DMS153 treated with DMSO at 0.1 percent for 48 hours (cell line): ENCODE measurements at regions not wholly inside any gene's neighbourhood (a gene's known extent, or its start where the extent isn't known, plus 50 kb on each side); places are given as distances from the start of the nearest gene placed in this dataset.
"Not testable (repeated sequence)": the region's sequence is repeated elsewhere in the genome, so short reads cannot be mapped to it uniquely, and the experiment has no call there.

ENCODE experiments used
- DNase-seq: peaks from one replicate; lab custom pipeline; 2025; ENCODE audit not compliant: unreplicated experiment; lab: John Stamatoyannopoulos, UW

DNA sequence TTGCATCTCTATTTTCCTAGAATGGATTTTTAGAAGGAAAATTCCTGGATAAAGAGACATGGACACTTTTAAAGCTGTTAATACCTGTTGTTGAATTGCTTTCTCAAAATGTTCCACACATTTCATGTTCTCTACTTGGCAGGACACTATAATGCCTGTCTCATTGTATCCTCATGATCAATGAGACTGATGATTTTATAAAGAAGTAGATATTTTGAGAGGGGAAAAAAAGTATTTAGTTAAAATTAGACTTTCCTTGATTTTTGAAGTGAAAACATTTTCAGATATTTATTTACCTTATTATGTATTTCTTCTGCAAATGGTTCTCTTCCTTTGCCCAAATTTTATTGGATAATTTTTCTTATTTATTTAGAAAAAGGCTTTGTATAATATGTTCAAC lies 242.5 kb downstream of the MYCN start:
- DNase-seq = no peak

- not testable (repeated sequence) for DNase-seq
These were observed 242.0 kb downstream of the MYCN start for GRCh38 chr2:16182311-16182815.

DNA sequence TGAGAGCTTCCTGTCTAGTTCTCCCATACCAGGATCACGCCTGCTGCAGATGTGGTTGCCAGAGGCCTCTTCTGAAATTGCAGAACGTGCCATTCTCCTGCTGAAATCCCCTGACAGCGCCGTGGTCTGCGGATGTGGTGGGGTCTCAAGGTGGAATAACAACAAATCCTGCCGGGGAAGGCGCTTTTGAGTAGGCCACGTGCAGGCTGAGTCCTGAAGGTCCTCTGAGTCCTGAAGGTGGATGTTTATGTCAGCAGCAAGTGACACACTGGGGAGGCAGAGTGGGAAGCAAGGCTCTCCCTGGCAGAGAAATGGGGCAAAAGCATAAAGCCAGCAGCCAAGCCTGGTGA lies 241.4 kb downstream of the MYCN start:
- DNase-seq = no peak

DNA sequence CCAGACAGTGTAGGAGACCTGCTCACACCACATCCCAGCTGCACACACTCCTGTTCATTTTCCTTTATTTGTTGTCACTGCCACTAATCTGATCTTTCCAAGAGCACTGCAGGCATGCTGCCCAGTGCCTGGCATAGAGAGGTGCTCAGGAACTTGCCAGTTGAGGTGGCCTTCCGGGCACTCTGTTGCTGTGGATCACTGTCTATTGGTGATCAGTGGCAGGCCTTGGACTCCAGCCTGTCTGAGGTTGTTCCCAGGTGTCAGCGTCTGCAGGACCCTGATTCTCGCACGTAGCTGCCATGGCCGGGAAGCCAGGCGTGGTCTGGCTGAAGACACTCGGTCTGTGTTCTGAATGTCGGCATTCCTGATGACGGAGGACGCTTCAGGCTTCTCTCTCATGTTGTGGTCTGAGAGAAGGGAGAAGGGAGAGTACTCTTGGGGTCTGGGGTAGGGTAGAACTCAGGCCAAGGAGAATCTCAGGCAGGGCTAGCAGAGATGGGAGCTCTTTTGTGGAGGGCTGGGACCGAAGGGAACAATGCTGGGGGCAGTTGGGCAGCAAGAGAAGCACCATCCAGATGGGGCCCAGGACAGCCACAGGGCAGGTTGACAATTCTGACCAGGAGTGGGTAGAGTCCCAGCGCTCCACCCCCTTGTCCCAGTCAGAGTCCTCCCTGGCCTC lies 240.9 kb downstream of the MYCN start:
- DNase-seq = no peak

DNA sequence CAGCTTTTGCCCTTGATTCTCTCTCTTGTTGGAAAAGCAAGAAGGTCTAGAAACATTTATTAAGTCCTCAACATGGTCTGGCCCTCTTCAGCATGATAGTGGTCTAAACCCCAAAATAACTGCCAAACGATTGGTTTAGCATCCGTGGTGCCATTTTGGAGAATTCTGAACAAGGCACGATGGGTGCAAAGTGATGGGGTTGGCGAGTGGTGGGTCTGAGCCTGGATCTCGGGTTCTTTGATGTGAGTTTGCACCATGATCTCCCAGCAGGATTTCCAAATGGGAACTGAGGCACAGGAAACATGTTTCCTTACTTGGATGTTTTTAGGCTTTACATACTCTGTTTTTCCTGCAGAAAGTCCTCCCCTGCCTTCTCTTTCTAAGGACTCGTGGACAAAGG lies 240.3 kb downstream of the MYCN start:
- no peak for DNase-seq

- DNase-seq = no peak
These were observed 239.5 kb downstream of the MYCN start for GRCh38 chr2:16179701-16180416.

DNA sequence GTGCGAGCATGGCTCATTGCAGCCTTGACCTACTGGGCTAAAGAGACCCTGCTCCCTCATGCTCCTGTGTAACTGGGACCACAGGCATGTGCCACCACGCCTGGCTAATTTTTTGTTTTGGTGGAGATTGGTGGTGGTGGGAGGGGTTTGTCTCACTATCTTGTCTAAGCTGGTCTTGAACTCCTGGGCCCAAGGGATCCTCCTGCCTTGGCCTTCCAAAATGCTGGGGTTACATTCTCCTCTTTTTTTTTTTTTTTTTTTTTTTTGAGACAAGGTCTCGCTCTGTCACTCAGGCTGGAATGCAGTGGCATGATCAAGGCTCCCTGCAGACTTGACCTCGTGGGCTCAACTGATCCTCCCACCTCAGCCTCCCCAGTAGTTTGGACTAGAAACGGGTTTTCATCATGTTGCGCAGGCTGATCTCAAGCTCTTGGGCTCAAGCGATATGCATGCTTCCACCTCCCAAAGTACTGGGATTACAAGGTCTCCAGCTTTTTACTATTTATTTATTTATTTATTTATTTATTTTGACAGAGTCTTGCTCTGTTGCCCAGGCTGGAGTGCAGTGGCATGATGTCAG lies 238.3 kb downstream of the MYCN start:
- DNase-seq = no peak

DNA sequence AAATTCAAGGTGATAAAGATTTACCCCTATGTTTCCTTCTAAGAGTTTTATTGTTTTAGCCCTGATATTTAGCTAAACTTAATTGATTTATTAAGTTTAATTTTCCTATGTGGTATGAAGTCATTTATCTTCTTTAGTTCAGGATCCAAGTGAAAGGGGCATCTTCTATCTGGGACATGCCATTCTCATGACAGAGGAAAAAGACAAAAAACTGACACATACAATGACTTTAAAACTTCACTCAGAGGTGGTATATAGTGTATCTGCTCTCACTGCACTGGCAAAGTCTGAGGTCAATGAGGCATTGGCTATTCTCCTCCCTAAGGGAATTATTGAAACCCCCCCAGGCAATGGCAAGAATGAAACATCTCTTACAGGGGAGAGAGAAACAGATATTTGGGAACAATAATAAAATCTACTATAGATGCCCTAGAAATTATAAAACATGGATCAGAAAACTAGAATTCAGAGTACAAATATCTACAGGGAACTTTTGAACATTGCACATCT lies 237.4 kb downstream of the MYCN start:
- no peak for DNase-seq

- DNase-seq = no peak
These were observed 236.7 kb downstream of the MYCN start for GRCh38 chr2:16176971-16177480.

GRCh38 chr2:16175247-16175825 lies 235.0 kb downstream of the MYCN start:
- DNase-seq = no peak

DNA sequence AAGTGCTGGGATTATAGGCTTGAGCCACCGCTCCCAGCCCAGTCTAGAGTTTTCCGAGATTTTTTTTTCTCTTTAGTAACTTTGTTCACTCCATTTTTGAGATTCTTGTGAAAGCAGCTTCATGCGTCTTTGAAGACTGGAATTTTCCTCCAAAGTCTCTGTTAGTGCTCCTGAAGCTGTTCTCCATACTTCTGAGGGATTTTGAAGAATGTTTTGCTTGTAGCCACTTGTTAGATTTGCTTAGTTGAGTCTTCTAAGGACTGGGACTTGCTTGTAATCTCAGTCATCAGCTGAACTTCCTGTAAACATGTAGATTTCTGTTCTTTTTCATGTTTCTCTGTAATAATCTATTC lies 234.3 kb downstream of the MYCN start:
- DNase-seq = no peak

- DNase-seq = no peak
These were observed 233.7 kb downstream of the MYCN start for GRCh38 chr2:16173893-16174692.

DNA sequence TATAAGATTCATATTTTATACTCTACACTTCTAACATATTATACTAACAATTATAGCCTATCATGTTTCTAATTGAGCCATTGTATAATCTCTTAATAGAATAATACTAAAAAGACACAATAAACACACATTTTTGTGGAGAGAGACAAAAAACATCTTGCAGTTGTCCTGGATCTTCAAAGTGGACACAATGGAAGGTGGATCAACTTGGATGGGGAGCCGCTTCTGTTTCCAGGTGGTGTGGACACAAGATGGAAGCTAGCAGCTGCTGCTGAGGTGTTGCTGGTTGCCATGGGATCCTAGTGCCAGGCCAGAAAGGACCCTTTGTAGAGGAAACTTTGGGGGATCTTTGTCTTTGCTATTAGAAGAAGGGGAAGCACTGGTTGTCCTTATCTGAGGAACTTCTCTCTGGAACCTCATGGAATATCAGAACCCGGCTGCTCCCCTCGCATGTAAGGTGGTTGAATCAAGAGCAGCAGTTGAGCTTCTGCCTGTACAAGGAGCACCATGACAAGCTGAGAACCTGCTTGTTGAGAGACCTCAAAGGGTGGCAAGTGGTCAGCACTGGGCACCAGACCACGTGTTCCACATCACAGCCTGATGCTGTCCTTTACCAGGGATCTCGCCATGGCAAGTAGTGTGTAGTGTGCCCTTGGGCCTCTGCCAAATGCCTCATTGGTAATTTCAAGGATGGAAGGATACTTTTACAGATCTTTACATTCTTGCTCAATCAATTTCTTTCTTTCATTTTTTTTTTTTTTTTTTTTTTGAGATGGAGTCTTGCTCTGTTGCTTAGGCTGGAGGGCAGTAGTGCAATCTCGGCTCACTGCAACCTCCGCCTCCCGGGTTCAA lies 232.2 kb downstream of the MYCN start:
- no peak for DNase-seq

GRCh38 chr2:16171425-16171920 lies 231.1 kb downstream of the MYCN start:
- no peak for DNase-seq

DNA sequence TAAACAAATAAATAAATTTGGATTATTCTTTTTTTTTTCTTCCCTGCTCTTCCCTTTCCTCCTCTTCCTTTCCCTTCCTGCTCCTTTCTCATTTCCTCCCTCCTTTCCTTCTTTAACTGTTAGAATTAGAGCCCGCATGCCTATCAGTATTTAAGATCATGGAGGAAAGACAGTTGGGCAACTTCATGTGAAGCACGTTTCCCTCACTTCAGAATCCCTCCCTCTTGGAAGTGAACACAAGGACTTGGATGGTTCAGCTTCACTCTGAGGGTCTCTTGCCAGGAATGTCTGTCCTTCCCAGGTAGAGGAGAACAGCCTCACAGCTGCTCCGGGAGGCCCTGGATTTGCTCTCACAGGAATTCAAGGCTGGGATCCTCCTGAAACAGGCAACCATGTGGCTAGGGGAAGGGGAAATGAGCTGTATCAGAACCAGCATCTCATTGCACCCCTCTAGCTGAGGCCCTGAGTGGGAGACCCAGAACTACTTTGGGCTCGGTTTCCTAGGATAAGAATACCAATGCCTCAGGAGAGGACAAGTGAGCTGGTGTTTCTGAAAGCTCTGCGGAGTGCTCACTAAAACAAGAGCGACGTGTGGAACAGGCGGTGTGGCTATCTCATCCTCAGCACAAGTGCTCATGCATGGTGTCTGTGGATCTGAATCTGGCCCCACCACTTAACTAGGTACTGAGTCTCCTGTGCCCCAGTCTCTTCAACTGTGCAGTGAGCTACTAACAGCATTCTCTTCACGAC lies 230.5 kb downstream of the MYCN start:
- no peak for DNase-seq

DNA sequence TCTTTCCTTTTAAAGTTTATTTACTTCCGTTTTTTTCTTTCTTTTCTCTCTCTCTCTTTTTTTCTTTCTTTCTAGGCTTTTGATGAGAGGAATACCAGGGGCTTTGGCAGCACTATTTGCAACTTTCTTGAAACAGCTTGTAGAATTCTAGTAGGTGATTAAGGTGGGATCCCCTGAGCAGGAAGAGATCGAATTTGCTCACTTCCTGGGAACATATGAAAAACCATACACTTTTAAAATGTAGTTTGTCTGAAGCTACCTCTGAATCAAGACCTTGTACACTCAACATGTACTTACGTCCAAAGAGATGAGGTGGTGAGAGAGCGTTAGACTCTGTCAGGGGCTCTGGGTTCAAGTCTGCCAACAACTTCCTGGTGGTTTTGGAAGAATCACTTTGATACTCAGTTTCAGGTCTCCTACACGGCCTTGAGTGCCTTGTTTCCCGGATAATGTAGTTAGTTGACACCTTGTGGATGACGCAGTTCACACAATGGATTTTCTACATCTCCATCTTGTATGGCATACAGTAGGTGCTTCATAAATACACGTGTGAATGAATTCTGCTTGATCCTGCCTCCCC lies 229.1 kb downstream of the MYCN start:
- DNase-seq = no peak

GRCh38 chr2:16168506-16169264 lies 228.3 kb downstream of the MYCN start:
- no peak for DNase-seq

- DNase-seq = no peak
These were observed 227.6 kb downstream of the MYCN start for GRCh38 chr2:16167870-16168426.
